K562 (cell line): ENCODE measurements at regions not wholly inside any gene's neighbourhood (a gene's known extent, or its start where the extent isn't known, plus 50 kb on each side); places are given as distances from the start of the nearest gene placed in this dataset.
A peak's percentile ranks its signal among the peaks of the same experiment; 100 is the strongest.

Experiments used
- BCOR ChIP-seq: fragments of 450-650 bp; IDR thresholded peaks from 2 replicates; pipeline ENCODE4 v1.6.1; 2016
- CBX1 ChIP-seq: sonication (generic); IDR thresholded peaks from 2 replicates; pipeline ENCODE4 v1.6.1; 2016; ENCODE audit warnings: antibody characterized with exemption, low read depth, mild to moderate bottlenecking
- EGR1 ChIP-seq: fragments of 450-650 bp; conservative IDR thresholded peaks from 2 replicates; pipeline ENCODE4 v1.6.1; 2017; ENCODE audit warnings: mild to moderate bottlenecking
- MTA2 ChIP-seq: fragments of 450-650 bp; IDR thresholded peaks from 2 replicates; pipeline ENCODE4 v1.6.1; 2016; ENCODE audit warnings: low read depth
- PML ChIP-seq: IDR thresholded peaks from 2 replicates; pipeline ENCODE4 v1.6.1; 2012; ENCODE audit warnings: low read length, inconsistent platforms
- RBM25 ChIP-seq: fragments of 200-400 bp; formaldehyde crosslinking; IDR thresholded peaks from 2 replicates; pipeline ENCODE4 v1.6.1; 2018; ENCODE audit warnings: low read length, low read depth, moderate library complexity; ENCODE audit not compliant: severe bottlenecking
- TSC22D4 ChIP-seq: fragments of 450-650 bp; IDR thresholded peaks from 2 replicates; pipeline ENCODE4 v1.6.1; 2016; ENCODE audit warnings: missing genetic modification characterization, missing biosample characterization, control low read depth
- ZNF76 ChIP-seq: fragments of 250-450 bp; sonication (Bioruptor Pico); IDR thresholded peaks from 2 replicates; pipeline ENCODE4 v1.4.0; 2020; ENCODE audit warnings: mild to moderate bottlenecking, moderate library complexity, borderline replicate concordance
- TF ChIP-seq, protein P1 (sequence below), 3 experiments: fragments of 200-800 bp in 1 of 3; sonication (Bioruptor generic) in 1 of 3; sonication (generic) in 1 of 3; formaldehyde crosslinking in 1 of 3; IDR thresholded peaks; 2 replicates each; pipeline versions ENCODE4 v1.6.1 to v1.8.0; 2016 to 2022; ENCODE audit warnings: mild to moderate bottlenecking in 2 of 3, missing compliant biosample characterization in 2 of 3, missing genetic modification characterization in 2 of 3, missing genetic modification reagents in 1 of 3
- TF ChIP-seq, protein P2 (sequence below): IDR thresholded peaks from 2 replicates; pipeline ENCODE4 v1.6.1; 2012; ENCODE audit warnings: low read depth, low read length, improper control_type of control experiment, borderline replicate concordance
- TF ChIP-seq, protein P3 (sequence below): fragments of 450-650 bp; IDR thresholded peaks from 2 replicates; pipeline ENCODE4 v1.6.1; 2014; ENCODE audit warnings: low read depth, mild to moderate bottlenecking, moderate library complexity, borderline replicate concordance
- TF ChIP-seq, protein P4 (sequence below): sonication (generic); formaldehyde crosslinking; IDR thresholded peaks from 2 replicates; pipeline ENCODE4 v1.8.1; 2023; ENCODE audit warnings: missing genetic modification reagents, mild to moderate bottlenecking, borderline replicate concordance
- TF ChIP-seq, protein P5 (sequence below): fragments of 450-650 bp; IDR thresholded peaks from 2 replicates; pipeline ENCODE4 v1.7.0; 2016; ENCODE audit warnings: borderline replicate concordance

DNA sequence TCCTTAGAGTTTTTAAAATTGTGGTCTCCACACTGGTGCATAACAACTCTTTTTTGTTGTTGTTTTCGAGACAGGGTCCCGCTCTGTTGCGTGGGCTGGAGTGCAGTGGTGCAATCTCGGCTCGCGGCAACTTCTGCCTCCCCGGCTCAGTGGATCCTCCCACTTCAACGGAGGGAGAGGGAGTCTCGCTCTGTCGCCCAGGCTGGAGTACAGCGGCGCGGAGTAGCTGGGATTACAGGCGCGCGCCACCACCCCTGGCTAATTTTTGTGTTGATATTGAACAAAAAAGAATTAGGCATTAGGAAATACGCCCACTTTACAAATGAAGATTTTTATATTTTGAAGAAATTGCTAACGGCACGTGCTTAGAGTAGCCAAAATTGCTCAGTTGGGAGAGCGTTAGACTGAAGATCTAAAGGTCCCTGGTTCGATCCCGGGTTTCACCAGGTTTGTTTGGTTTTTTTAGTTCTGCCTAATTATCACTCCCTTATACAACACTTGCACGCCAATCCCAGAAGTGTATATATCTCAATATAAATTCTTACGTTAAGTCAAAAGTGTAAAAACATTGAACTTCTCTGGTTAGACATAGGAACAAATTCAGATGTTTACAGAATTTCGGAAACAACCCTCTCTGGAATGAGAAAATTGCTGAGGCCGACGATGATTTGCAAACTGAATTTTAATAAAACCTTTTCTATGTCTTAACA, 159.6 kb downstream of the TRIM27 start (continued):
- TF ChIP-seq, protein P1, sequence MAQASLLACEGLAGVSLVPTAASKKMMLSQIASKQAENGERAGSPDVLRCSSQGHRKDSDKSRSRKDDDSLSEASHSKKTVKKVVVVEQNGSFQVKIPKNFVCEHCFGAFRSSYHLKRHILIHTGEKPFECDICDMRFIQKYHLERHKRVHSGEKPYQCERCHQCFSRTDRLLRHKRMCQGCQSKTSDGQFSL (CRISPR knock-in tag; IDR thresholded peaks at IDR 0.05) = no peak
- TF ChIP-seq, protein P1 (tag; IDR thresholded peaks at IDR 0.05) = no peak
- TF ChIP-seq TSC22D4 (tag) (no peak), MTA2 (no peak), RBM25 (no peak), CBX1 (peak; percentile 62; the same call in 1 of the 2 replicates), ZNF76 (CRISPR knock-in tag) (0 out of 2 replicates have a peak, but pooled peaks have one; percentile 33), EGR1 (peak; percentile 96), BCOR (peak; percentile 92), PML (peak; percentile 37; the same call in 1 of the 2 replicates)
- TF ChIP-seq, protein P2, sequence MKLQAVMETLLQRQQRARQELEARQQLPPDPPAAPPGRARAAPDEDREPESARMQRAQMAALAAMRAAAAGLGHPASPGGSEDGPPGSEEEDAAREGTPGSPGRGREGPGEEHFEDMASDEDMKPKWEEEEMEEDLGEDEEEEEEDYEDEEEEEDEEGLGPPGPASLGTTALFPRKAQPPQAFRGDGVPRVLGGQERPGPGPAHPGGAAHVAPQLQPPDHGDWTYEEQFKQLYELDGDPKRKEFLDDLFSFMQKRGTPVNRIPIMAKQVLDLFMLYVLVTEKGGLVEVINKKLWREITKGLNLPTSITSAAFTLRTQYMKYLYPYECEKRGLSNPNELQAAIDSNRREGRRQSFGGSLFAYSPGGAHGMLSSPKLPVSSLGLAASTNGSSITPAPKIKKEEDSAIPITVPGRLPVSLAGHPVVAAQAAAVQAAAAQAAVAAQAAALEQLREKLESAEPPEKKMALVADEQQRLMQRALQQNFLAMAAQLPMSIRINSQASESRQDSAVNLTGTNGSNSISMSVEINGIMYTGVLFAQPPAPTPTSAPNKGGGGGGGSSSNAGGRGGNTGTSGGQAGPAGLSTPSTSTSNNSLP = peak; percentile 74; the same call in 1 of the 2 replicates
- TF ChIP-seq, protein P3, sequence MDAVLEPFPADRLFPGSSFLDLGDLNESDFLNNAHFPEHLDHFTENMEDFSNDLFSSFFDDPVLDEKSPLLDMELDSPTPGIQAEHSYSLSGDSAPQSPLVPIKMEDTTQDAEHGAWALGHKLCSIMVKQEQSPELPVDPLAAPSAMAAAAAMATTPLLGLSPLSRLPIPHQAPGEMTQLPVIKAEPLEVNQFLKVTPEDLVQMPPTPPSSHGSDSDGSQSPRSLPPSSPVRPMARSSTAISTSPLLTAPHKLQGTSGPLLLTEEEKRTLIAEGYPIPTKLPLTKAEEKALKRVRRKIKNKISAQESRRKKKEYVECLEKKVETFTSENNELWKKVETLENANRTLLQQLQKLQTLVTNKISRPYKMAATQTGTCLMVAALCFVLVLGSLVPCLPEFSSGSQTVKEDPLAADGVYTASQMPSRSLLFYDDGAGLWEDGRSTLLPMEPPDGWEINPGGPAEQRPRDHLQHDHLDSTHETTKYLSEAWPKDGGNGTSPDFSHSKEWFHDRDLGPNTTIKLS = 0 out of 2 replicates have a peak, but pooled peaks have one; percentile 52
- TF ChIP-seq, protein P4, sequence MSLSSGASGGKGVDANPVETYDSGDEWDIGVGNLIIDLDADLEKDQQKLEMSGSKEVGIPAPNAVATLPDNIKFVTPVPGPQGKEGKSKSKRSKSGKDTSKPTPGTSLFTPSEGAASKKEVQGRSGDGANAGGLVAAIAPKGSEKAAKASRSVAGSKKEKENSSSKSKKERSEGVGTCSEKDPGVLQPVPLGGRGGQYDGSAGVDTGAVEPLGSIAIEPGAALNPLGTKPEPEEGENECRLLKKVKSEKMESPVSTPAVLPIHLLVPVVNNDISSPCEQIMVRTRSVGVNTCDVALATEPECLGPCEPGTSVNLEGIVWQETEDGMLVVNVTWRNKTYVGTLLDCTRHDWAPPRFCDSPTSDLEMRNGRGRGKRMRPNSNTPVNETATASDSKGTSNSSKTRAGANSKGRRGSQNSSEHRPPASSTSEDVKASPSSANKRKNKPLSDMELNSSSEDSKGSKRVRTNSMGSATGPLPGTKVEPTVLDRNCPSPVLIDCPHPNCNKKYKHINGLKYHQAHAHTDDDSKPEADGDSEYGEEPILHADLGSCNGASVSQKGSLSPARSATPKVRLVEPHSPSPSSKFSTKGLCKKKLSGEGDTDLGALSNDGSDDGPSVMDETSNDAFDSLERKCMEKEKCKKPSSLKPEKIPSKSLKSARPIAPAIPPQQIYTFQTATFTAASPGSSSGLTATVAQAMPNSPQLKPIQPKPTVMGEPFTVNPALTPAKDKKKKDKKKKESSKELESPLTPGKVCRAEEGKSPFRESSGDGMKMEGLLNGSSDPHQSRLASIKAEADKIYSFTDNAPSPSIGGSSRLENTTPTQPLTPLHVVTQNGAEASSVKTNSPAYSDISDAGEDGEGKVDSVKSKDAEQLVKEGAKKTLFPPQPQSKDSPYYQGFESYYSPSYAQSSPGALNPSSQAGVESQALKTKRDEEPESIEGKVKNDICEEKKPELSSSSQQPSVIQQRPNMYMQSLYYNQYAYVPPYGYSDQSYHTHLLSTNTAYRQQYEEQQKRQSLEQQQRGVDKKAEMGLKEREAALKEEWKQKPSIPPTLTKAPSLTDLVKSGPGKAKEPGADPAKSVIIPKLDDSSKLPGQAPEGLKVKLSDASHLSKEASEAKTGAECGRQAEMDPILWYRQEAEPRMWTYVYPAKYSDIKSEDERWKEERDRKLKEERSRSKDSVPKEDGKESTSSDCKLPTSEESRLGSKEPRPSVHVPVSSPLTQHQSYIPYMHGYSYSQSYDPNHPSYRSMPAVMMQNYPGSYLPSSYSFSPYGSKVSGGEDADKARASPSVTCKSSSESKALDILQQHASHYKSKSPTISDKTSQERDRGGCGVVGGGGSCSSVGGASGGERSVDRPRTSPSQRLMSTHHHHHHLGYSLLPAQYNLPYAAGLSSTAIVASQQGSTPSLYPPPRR (CRISPR knock-in tag) = 0 out of 2 replicates have a peak, but pooled peaks have one; percentile 14
- TF ChIP-seq, protein P5, sequence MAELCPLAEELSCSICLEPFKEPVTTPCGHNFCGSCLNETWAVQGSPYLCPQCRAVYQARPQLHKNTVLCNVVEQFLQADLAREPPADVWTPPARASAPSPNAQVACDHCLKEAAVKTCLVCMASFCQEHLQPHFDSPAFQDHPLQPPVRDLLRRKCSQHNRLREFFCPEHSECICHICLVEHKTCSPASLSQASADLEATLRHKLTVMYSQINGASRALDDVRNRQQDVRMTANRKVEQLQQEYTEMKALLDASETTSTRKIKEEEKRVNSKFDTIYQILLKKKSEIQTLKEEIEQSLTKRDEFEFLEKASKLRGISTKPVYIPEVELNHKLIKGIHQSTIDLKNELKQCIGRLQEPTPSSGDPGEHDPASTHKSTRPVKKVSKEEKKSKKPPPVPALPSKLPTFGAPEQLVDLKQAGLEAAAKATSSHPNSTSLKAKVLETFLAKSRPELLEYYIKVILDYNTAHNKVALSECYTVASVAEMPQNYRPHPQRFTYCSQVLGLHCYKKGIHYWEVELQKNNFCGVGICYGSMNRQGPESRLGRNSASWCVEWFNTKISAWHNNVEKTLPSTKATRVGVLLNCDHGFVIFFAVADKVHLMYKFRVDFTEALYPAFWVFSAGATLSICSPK = no peak
